Endothelial cell (in vitro differentiated cells): ENCODE measurements at regions not wholly inside any gene's neighbourhood (a gene's known extent, or its start where the extent isn't known, plus 50 kb on each side); places are given as distances from the start of the nearest gene placed in this dataset.

Experiments
- DNase-seq: peaks from one replicate; pipeline ENCODE4 v3.0.0; 2021; ENCODE audit warnings: low spot score
- H3K27ac Mint-ChIP-seq: one replicate; pipeline ENCODE4 v1.8.0; 2021; ENCODE audit warnings: mixed read lengths, inconsistent platforms; ENCODE audit not compliant: unreplicated experiment
- H3K27me3 Mint-ChIP-seq: one replicate; pipeline ENCODE4 v1.8.0; 2021; ENCODE audit warnings: mild to moderate bottlenecking, moderate library complexity, mixed read lengths, inconsistent platforms; ENCODE audit not compliant: unreplicated experiment
- H3K36me3 Mint-ChIP-seq: one replicate; pipeline ENCODE4 v1.8.0; 2021; ENCODE audit warnings: mild to moderate bottlenecking, low read depth, mixed read lengths, inconsistent platforms; ENCODE audit not compliant: unreplicated experiment
- H3K4me1 Mint-ChIP-seq: one replicate; pipeline ENCODE4 v1.8.0; 2021; ENCODE audit warnings: mild to moderate bottlenecking, mixed read lengths, inconsistent platforms; ENCODE audit not compliant: unreplicated experiment
- H3K4me3 Mint-ChIP-seq: one replicate; pipeline ENCODE4 v1.8.0; 2021; ENCODE audit warnings: mild to moderate bottlenecking, mixed read lengths, inconsistent platforms; ENCODE audit not compliant: unreplicated experiment
- H3K9me3 Mint-ChIP-seq: one replicate; pipeline ENCODE4 v1.8.0; 2021; ENCODE audit warnings: mixed read lengths, inconsistent platforms; ENCODE audit not compliant: unreplicated experiment
- CTCF ChIP-seq: fragments of 200-600 bp; sonication (generic); IDR thresholded peaks from one replicate; pipeline ENCODE4 v1.5.0; 2021; ENCODE audit warnings: antibody characterized with exemption; ENCODE audit not compliant: unreplicated experiment

GRCh38 chr5:85049020-85049419 is 664.3 kb upstream of the EDIL3 start:
- Mint-ChIP-seq H3K36me3 (no peaks in the 10 kb centered on the region), H3K4me1 (no peaks in the 10 kb centered on the region), H3K4me3 (no peak overlapping the region), H3K9me3 (no peaks in the 10 kb centered on the region), H3K27ac (no peak overlapping the region), H3K27me3 (no peaks in the 10 kb centered on the region)
- no peak for TF ChIP-seq CTCF
- peak; percentile 12 for DNase-seq

GRCh38 chr5:85052826-85053225 is 668.1 kb upstream of the EDIL3 start:
- Mint-ChIP-seq H3K4me3 (no peak overlapping the region), H3K9me3 (no peaks in the 10 kb centered on the region), H3K27ac (no peak overlapping the region), H3K4me1 (no peaks in the 10 kb centered on the region), H3K36me3 (no peaks in the 10 kb centered on the region), H3K27me3 (no peaks in the 10 kb centered on the region)
- TF ChIP-seq CTCF, result no peak
- no peak for DNase-seq

GRCh38 chr5:85069659-85070640 is 685.3 kb upstream of the EDIL3 start:
- Mint-ChIP-seq H3K4me1 (no peaks in the 10 kb centered on the region), H3K27me3 (no peaks in the 10 kb centered on the region), H3K4me3 (no peak overlapping the region), H3K27ac (no peak overlapping the region), H3K9me3 (no peaks in the 10 kb centered on the region), H3K36me3 (no peaks in the 10 kb centered on the region)
- TF ChIP-seq CTCF, result no peak
- no peak for DNase-seq

- Mint-ChIP-seq H3K27ac (no peak overlapping the region), H3K27me3 (no peaks in the 10 kb centered on the region), H3K9me3 (no peaks in the 10 kb centered on the region), H3K36me3 (no peaks in the 10 kb centered on the region), H3K4me1 (no peaks in the 10 kb centered on the region), H3K4me3 (no peak overlapping the region)
- DNase-seq, result no peak
- TF ChIP-seq CTCF, result no peak
Measured at GRCh38 chr5:85077581-85077980, 692.9 kb upstream of the EDIL3 start.

- H3K4me1 Mint-ChIP-seq, result no peaks in the 10 kb centered on the region
Measured at GRCh38 chr5:85096421-85096820, 711.7 kb upstream of the EDIL3 start.

More at GRCh38 chr5:85096421-85096820, 711.7 kb upstream of the EDIL3 start:
- no peaks in the 10 kb centered on the region for H3K27me3 Mint-ChIP-seq
- H3K9me3 Mint-ChIP-seq, result no peaks in the 10 kb centered on the region
- H3K27ac Mint-ChIP-seq, result no peak overlapping the region
- no peak overlapping the region for H3K4me3 Mint-ChIP-seq
- no peaks in the 10 kb centered on the region for H3K36me3 Mint-ChIP-seq
- no peak for DNase-seq
- TF ChIP-seq CTCF, result no peak
